ENCODE measurements at regions not wholly inside any gene's neighbourhood (a gene's known extent, or its start where the extent isn't known, plus 50 kb on each side); places are given as distances from the start of the nearest gene placed in this dataset.

GRCh38 chr1:22204989-22205913 lies 62.4 kb upstream of the WNT4 start:
- TF ChIP-seq CTCF (IDR thresholded peaks at IDR 0.05) = no peak
- TF ChIP-seq ZFX (IDR thresholded peaks at IDR 0.05; ENCODE audit: borderline replicate concordance) = no peak
